NCI-H2171 (cell line): ENCODE measurements at regions not wholly inside any gene's neighbourhood (a gene's known extent, or its start where the extent isn't known, plus 50 kb on each side); places are given as distances from the start of the nearest gene placed in this dataset.

Experiments
- DNase-seq: peaks from one replicate; lab custom pipeline; 2025; lab: John Stamatoyannopoulos, UW

GRCh38 chr1:14102180-14102579 lies 402.2 kb downstream of the PRDM2 start:
- no peak for DNase-seq

- DNase-seq: no peak
Observed at GRCh38 chr1:14103878-14104430, 404.0 kb downstream of the PRDM2 start.

DNA sequence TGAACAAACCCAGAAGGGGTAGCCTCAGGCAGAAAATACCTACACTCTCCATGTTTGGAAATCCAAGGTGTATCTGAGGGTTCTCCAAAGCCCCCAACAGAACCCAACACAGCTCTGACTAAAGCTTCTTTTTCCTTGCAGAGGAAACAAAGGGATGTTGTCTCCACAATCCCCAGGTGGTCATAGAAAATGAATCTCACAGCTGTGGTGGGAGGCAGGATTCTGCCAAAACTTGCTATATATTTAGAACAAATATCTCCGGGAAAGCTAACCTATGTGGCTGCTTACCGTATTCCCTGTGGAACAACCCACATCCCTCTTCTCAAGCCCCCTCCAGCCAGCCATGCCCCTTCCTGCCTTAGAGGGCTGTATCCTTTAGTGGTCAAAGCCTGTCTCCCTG lies 406.1 kb downstream of the PRDM2 start:
- DNase-seq: no peak

DNA sequence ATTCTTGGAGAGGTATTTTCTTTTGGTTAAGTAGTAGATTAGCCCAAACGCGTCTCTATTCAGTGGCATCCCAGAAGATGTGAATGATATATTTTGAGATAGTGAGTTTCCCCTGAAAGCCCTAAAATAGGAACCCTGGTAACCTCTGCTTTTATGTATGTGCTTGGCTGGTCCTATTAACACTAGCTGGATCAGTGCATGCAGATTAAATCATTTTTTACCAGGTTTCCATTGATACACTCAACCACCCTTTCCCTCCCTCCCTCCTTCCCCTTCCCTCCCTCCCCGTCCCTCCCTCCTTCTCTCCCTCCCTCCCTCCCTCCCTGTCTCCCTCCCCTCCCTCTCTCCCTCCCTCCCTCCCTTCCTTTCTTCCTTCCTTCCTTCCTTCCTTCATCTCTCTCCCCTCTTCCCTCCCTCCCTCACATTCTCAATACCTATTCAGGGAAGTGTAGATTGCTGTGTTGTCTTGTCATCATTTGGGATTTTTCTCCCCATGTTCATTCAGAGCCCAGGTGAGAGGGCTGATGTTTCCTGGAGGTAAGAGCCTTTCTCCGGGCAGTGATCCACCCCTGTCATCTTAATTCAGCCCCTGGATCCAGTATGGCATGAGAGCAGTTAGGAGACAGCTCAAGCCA lies 406.8 kb downstream of the PRDM2 start:
- no peak for DNase-seq

- DNase-seq: no peak
Observed at GRCh38 chr1:14108356-14109275, 408.6 kb downstream of the PRDM2 start.

- no peak for DNase-seq
Observed at GRCh38 chr1:14109276-14109635, 409.3 kb downstream of the PRDM2 start.

DNA sequence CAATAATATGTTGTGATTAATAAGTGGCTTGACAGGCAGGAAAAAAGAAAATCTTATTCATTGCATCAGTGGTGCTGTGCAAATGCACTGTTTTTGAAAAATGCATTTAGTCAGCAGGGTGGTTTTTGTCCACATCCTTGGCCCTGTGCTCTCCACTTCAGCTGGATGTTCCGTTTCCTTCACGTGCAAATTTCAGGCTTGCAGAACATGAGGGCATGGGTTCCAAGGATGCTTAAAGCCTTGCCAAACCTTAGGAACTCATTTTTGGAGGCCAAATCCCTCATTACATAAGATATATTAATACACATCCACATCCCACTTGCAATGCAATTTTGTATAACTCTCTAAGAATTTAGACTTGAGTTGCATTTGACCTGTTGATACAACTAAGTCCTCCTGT lies 410.1 kb downstream of the PRDM2 start:
- DNase-seq: no peak

GRCh38 chr1:14111121-14111520 lies 411.1 kb downstream of the PRDM2 start:
- no peak for DNase-seq

GRCh38 chr1:14112613-14113012 lies 412.6 kb downstream of the PRDM2 start:
- no peak for DNase-seq

GRCh38 chr1:14113271-14113670 lies 413.3 kb downstream of the PRDM2 start:
- DNase-seq: no peak

GRCh38 chr1:14113841-14114567 lies 414.0 kb downstream of the PRDM2 start:
- DNase-seq: no peak

DNA sequence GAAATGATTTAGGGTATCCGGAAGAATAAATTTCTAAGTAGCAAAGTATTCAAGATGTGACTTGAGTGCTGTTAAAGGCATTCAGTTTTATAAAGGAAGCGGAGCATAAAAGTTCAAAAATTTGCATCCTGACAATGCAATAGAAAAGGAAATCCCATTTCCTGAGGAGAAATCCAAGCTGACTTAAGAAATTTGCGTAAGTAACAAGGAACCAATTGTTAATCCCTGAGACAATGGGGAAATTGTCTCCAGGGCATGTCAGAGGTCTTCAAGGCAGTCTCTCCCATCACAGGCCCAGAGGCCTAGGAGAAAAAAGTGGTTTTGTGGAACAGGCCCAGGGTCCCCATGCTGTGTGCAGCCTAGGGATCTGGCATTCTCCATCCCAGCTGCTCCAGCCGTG lies 416.0 kb downstream of the PRDM2 start:
- DNase-seq: no peak

- no peak for DNase-seq
Observed at GRCh38 chr1:14117700-14118099, 417.7 kb downstream of the PRDM2 start.

GRCh38 chr1:14118691-14119485 lies 418.9 kb downstream of the PRDM2 start:
- DNase-seq: no peak

- no peak for DNase-seq
Observed at GRCh38 chr1:14120895-14121294, 420.9 kb downstream of the PRDM2 start.

GRCh38 chr1:14128096-14128495 lies 428.1 kb downstream of the PRDM2 start:
- no peak for DNase-seq

DNA sequence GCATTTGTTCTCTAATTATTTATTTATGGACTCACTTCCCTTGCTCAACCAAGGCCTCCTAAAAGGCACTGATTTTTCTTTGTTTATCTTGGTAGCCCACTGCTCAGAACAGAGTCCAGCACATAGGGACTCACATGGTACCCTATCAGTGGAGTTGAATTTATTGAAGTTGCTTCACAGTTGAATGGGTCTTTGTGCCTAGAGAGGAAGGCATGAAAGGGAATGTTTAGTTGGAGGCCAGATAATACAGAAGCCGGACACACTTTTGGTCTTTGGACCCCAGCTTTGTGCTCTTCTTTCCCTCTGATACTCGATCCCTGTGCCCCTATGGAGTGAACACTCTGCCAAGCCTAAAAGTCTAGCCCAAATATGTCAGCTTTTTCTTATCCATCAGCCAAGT lies 429.0 kb downstream of the PRDM2 start:
- DNase-seq: no peak

GRCh38 chr1:14135070-14135469 lies 435.1 kb downstream of the PRDM2 start:
- no peak for DNase-seq

DNA sequence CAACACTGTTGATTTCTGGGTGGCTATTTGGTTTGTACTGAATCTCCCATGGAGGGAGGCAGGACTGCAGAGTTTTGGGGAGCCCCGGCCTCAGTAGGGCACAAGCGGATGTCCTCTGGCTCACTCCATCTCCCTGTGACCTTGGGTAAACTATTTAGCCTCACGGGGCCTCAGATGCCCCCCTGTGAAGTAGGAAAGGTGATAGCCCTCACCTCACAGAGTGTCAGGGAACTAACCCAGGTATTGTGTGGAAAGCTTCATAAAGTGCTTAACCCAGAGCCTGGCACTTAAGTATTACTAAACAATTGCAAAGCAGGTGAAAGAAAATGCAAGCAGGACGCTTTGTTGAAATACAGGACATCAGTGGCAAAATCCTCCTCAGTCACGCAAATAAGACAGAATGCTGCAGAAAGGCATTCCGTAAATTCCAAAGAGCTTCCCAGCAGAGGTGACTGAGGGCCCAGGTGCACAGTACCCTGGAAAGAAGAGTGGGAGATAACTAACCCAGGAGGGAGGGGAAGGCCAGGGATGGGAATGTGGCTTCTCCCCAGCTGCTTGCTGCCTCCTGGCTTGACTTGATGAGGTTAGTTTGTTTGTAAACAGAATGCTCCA lies 436.3 kb downstream of the PRDM2 start:
- no peak for DNase-seq

DNA sequence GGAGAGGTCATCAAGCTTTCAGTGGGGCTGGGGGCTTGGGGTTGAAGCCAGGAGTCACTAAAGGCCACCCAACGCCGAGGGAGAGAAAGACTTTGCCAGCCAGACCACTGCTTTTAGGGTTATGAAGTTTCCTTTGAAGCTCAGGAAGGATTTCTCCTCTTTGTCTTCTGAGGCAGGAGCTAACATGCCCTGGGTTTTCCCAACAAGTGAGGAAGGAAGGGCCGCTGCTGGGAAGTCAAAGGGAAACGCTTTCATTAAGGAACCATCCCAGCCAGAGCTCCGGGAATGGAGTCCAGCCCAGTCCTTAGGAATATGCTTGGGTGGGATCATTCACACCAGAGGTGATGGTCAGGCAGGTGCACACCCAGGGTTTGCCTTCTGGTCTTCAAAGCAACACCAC lies 436.9 kb downstream of the PRDM2 start:
- DNase-seq: no peak

- DNase-seq: no peak
Observed at GRCh38 chr1:14137411-14138134, 437.6 kb downstream of the PRDM2 start.
